Fibroblast of skin of back (primary cell): ENCODE measurements at regions not wholly inside any gene's neighbourhood (a gene's known extent, or its start where the extent isn't known, plus 50 kb on each side); places are given as distances from the start of the nearest gene placed in this dataset.

Source experiments
- DNase-seq: peaks from one replicate; pipeline ENCODE4 v3.0.0-alpha.2; 2013

DNA sequence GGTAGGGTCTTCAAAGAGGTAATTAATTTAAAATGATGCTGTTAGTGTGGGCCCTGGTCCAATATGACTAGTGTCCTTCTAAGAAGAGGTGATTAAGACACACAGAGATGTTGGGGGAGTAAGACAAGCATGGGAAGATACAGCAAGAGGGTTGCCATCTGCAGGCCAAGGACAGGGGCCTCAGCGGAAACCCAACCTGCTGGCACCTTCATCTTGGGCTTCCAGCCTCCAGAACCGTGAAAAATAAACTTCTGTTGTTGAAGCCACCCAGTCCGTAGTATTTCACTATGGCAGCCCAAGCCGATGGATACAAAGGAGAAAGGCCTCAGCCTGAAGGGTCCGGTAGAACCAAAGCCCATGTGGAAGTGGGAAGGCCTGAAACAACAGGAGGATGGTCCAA, 161.7 kb upstream of the UBE2E1 start:
- DNase-seq, result no peak

DNA sequence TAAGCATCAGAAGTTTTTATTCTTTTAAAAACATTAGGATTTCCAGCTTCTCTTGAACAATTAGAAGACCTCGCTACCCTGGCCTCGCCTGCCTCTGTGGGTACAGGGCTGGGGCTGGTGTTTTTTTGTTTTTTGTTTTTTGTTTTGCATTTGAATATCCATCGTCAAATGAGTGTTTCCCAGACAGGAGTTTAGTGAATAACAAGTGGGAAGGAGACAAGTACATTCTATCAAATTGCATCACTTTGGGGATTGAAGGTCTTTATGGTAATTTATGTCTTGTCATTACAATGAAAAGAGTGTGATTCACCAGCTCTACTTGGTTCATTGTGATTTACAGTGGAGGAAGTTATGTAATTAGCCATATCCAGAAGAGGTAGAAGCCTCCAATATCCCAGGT, 161.1 kb upstream of the UBE2E1 start:
- no peak for DNase-seq

DNA sequence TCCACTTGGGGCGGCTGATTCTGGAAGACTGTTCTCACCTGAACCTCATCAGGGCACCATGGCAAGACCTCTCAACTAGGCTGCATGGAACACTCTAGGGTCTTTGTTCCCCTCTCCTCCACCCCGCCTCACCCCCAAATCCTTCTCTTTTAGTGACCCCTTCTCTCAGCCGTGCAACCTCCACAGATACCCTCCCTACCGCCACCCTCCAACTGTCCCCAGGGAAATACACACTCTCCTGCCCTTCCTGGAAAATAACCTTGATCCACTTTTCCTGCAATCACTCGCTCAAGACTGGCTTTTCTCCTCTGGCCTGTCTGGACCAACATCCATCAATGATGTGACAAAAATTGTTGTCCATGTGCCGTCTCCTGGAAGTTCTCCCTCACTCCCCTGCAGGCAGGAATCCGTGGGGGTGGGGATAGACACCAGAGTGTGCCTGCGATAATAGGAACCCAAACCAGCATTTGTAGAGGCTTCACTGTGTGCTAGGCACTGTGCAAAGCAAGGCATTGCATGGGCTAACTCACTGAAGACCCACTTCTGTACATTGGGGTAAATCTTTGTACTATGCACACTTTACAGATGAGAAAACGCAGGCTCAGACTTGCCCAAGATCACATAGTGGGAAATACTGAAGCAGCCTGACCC, 160.1 kb upstream of the UBE2E1 start:
- no peak for DNase-seq

DNA sequence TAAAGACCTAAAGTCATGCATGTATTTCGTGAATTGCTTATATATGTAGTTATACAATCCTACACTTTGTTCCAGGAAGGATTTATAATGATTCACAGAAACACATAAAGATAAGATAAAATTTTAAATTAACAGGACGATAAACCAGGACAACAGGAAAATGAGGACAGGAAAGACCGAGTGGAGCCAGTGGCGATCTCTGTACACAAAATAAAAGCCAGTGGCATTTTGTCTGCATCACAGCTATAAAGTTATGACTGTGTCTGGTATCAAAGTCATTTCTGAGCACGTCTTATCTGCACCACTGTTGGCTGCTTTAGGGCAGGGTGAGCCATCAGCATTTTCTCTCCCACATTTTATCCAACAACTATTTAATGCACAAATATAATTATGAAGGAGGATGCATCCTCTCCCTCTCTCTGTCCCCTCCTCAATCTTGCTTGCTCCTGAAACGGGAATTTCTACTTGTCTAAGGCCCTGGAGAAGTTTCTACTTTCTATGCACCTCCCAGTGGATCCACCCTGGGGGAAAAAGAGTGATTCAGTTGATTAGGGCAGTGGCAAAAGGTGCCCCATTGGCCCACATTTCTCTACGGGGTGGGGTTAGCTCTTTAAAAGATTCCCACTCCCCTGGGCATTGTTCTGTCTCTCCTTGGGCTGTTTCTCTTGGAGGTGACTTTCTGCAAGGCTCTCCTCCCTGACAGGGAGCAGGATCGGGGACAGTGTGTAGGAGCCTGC, 159.4 kb upstream of the UBE2E1 start:
- DNase-seq, result no peak

DNA sequence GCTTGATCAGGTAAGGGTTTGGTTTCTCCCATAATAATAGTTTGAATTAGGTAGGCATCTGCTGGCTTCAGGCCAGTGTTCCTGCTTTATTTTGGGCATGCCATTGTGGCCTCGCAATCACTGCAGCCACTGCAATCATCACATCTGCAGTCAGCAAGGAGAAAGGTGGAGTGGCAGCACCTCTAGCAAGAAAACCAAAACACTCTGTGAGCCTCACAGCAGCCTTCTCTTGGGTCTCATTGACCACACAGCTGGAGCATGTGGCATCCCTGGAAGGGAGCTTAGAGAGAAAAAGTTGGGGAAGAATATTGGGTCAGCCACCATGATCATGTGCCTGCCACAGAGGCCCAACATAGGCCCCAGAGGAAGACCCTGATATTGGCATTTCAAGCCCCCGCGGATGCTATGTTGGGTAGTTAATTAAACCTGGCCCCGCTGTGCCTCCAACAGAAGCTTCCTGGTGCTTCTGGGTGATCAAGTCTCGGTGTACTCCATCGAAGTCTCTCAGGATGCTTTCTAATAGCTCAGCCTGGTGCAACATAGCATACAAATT, 158.0 kb upstream of the UBE2E1 start:
- no peak for DNase-seq

DNA sequence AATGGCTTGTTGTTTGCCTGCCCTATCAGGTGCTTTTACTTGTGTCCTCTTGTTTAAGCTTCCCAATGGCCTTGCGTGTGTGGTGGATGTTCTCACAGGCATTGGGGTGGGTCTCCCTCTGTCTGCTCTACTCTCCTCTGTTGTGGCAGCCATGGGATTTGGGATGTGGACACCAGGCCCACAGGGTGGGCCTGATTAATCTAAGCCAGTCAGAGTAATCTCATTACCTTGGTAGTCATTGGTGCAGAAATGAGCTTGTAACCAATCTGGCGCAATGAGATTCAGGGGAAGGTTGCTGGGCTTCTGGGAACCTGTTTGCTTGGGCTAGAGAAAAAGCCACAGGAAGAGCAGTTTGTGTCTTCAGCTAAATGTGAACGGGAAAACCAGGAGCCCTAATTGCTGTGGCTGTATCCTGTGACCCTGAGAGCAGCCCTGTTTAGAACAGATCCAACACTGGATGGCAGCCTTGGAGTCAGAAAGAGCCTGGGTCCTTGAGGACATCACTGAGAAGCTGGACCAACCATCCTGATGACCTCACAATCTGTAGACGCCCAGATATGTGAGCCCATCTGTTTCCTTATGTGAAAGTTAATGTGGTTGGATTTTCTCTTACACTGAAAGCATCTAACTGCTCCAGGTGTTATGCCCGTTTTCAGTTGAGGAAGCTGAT, 157.3 kb upstream of the UBE2E1 start:
- DNase-seq, result peak; percentile 40

DNA sequence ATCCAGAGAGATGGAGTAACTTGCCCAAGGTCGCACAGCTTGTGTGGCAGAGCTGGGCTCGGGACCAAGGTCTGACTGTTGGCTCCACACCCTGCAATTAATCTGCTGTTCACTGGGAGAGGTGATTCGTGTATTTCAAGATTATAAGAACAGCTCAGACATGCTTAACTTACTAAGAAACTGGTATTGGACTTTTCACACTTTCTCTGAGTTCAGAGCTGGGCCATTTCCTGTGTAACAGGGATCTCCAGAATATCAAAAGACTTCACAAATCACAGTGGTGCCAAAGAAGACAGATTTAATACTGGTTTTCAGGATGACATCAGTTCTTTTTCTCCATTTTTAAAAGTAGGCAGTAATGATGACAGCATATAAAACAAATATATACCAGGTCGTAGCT, 156.8 kb upstream of the UBE2E1 start:
- DNase-seq, result peak; percentile 11

DNA sequence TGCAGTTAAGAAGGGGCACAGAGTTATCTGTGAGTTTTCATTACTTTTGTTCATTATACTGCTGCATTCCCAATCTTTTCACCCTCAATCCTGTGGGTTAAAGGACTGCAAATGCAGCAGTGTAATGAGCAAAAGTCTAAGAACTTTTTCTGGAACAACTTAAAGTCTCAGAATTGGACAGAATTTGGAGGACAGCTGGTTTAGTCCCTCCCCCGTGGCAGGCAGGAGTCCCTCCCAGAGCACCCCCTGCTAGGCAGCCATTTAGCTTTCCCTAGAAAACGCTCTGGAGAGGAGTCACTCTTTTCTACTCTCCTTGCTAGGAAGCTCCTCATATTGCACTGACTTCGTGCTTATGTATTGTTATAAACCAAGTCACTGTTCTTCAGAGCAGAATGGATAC, 156.3 kb upstream of the UBE2E1 start:
- peak; percentile 31 for DNase-seq

DNA sequence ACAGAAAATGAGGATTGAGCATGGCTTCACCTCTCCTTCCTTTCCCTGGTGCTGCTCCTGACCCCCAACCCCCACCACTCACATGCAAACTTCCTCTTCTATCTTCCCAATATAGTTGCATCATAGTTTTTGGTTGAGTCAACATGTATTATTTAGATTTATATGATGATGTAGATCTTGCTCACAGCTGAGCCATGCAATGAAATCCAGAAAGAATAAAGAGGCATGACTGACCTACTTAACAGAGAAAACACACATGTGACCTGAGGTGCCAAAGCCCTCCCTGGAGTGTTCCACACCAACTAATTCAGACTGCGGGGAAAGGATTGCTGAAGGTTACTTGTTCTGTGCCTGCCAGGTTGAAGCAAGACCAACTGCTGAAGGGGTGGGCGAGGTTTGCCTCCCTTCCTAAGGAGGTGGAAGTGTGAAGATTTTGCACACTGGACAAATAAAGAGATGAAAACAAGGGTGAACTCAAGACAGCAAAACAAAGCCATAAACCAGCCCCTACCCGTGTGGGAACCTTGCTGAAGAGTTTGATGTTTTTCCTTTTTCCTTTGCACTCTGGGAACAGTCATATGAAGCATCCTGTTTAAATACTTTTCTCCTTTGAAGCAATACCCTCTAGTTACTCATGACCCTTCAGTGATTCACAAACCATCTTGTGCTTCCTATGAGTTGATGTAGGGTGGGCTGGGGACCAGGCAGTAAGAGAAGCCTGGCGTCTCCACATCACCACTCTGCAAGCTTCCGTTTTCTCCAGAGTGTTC, 155.2 kb upstream of the UBE2E1 start:
- peak; percentile 91 for DNase-seq

DNA sequence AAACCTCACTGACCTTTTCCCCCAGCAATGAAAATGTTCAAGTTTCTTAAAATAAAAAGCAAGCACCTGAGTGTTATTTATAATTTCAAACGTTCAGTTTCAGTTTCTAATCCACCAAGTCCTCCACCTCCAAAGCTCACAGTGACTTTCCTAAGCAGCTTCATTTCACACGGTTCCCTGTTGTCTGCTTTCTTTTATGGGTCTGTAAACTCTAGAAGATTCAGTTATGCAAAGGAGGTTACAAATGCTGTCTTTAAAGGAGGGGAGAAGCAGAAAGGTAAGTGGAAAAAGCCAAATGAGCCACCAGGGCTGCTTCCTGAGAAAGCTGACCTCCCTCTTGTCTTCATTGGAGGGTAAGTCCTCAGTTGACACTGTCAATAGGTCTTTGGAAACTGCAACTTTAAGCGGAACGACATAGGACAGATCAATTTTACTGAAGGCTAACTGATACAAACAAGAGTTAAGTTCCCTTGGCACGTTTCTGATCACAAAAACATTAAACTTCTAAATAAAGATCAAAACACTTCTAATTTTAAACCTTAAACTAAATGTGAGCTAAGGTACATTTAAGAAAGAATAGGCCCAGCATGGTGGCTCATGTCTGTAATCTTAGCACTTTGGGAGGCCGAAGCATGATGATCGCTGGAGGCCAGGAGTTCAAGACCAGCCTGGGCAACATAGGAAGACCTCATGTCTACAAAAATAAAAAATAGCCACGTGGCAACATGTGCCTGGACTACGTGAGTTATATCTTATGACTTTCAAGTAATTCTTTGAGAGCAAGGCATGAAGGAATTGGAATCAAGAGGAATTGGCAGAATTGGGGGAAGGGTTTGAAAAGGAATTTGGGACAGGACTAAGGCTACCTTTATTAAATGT, 151.9 kb upstream of the UBE2E1 start:
- no peak for DNase-seq

DNA sequence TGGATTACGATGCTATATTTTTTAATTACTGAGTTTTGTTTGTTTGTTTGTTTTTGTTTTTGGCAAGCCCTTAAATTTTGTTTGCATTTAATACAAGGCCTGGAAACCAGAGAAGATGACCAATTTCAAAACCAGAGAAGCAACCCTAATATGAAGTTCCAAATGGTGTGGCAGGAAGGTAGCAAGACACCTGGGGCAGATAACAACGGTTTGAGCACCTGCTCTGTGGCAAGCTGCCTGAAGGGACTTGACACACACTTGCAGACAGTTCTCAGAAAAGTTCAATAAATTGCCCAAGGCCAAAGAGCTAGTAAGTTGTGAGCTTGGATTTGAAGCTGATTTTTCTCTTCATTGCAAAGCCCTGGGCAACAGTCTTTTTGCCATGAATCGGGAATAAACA, 151.2 kb upstream of the UBE2E1 start:
- DNase-seq, result no peak

DNA sequence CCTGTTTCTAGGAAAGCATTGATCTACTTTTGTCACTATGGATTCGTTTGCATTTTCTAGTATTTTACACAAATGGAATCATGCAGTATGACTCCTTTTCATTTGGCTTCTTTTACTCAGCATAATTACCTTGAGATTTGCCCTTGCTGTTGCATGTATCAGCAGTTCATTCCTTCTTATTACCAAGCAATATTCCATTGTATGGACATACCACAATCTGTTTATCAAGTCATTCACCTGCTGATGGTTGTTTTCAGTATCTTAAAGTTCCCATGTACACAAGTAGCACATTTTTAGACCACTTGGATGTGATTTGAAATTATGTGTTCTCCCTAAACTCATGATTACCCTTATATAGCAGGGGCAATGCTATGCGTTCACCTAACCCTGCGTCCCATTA, 150.0 kb upstream of the UBE2E1 start:
- DNase-seq, result no peak

DNA sequence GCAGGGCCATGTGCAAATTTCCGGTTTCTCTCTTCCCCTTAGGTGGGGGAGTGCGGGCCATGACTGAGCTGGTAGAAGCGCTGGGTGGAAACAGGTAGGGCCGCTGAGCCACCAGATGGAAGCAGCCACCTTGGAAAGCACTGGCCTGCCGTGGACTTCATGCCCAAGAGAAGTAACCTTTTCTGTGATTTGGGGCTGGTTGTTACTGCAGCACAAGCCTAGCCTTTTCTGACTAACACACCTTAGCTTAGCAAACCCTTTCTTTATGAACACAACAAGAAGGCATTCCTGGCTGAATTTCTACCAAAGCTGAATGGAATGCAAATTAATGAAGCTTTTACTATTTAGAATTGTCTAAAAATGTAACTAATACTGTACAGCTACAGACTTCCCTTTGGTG, 149.6 kb upstream of the UBE2E1 start:
- no peak for DNase-seq

DNA sequence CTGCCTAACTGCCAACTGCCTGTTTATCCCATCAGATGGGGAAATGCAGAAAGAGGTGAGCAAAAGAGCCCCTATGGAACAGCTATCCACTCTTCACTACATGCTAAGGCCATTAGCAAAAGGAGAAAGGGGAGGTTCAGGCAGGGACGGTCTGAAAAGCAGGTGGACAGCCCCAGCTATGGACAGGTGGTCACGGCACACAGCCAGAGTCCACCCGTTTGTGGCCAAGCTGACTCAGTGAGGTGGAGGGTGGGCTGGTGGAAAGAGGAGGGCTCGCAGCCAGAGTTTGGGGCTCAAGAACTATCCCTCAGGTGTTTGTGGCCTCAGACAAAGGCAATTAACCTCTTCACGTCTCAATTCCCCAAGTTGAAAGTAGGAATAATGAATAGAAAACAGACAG, 148.9 kb upstream of the UBE2E1 start:
- no peak for DNase-seq

DNA sequence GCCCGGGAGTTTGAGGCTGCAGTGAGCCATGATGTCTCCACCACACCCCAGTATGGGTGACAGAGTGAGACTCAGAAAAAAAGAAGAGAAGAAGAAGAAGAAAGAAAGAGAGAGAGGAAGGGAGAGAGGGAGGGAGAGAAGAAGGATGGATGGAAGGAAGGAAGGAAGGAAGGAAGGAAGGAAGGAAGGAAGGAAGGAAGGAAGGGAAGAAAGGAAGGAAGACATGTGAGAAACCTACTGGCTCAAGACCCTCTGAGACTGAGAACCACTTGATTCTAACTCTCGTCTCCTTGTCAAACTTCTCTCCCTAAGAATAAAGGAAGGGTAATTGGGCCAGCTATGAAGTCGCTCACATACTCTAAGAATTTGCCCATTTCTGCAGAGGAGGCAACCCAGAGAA, 148.1 kb upstream of the UBE2E1 start:
- no peak for DNase-seq

DNA sequence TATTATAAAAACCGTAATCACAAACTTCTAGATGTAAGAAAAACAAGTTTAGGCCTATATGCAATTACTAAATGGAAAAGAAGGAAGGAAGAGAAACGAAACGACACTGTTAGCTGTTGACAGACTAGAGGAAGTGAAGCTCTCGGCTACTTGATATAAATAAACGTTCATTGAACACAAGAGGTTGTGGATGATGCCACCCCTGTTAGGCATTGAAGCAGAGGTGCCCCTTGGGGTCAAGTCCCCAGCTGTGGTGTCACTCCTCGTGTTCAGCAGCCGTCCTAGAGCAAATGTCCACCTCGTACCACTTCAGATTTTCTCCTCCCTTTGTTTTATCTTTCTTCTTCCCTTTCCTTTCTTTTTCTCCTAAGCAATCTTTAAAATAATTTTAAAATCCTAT, 146.5 kb upstream of the UBE2E1 start:
- DNase-seq, result no peak

DNA sequence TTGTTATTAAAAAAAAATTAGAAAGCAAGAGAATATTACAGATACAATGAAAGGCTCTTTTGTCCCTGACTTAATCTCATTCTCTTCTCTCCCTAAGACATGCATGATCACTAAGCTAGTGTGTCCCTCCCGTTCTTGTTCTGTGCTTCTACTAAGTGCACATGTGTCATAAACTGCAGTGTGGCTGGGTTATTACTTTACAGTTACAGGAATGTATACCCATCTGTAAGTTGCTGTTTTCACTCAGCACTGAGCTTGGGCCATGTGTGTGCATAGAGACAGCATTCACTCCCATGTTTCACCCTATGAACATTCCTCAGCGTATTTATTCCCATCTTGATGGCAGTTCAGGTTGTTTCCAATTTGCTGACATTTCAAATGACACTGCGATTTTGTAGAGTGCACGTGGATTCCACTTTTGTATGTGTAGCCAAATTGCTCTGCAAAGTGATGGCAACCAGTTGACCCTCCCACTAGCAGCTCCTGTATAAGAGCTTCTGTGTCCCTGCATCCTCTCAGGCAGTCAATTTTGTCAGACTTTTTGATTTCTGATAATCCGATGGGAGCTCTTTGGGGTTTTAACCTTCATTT, 145.8 kb upstream of the UBE2E1 start:
- peak; percentile 12 for DNase-seq

DNA sequence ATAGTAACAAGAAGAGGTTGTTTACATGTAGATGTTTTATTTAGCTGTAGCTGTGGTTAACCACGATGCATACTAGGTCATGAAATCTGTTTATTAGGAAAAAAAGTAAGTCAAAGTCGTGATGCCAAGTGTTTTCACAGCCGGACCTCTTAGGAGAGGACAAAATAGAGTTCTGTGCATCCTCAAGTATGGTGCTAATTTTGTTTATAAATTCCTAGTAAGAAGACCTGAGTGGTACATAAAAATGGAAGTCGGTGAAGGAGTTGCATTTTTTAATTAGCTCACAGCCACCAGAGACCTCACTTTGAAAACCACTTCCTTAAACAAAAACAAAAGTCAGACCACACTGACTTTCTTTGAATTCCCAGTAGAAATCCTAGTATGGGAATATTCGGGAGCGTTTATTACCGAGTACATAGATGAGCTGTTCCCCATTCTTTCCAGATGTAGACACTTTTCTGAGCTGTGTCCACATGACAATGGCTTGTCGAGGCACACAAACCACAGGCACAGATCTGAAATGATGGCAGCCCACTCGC, 143.6 kb upstream of the UBE2E1 start:
- DNase-seq, result peak; percentile 50

DNA sequence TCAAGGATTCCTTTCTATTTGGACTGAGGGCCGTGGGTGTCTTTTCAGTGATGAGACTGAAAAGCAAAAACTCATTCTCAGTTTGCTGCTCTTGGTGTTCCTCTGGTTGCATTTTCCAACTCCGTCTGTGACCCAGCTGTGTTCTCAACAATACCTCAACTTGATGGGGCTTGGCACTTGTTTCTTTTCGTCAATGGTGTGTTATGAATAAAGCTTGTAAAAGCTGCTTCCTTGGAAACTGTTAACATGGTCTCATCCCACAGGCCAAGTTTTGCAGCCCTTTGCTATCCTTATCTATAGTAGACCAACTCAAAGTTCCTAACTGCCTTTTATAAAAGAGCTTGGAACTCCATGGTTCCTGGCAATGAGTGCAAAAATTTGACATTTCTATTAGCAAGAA, 142.5 kb upstream of the UBE2E1 start:
- DNase-seq, result no peak

DNA sequence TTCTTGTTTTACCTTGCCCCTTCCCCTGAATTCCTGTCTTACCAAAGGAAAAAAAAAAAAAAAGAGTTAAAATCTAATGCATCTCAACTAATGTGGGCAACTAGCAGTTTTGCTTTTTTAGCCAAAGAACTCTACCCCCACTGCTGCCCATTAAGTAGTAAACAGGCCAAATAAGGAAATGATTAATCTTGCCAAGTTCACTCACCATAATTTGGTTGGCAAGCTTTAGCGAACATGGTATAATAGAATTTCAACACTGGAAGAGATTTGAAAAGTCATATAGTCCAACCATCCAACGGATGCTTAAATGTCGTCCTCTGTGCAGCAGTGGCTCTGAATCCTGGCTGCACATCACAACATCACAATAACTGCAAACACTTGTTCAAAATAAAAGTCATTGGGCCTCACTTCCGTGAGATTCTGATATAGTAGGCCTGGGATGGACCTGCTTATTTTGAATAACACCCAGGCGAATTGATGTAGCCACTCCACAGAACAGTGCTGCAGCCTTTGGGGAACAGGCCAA, 142.0 kb upstream of the UBE2E1 start:
- no peak for DNase-seq

DNA sequence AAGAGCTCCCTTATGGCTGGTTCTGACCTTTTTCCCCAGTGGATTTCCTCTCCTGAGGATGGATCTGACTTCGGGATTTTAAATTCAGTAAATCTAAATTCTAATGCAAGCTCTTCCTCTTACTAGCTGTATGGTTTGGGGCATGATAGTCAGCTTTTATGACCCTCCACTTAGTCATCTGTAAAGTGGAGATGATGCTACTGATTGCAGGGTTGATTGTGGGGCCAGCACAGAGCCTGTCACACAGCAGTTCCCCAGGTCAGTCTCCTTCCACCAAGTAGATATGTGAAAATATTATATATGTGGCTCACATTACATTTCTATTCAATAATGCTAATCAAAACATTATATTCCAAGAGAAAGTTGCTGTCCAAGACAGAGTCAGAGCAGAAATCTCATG, 141.3 kb upstream of the UBE2E1 start:
- peak; percentile 39 for DNase-seq
